ENCODE measurements at regions not wholly inside any gene's neighbourhood (a gene's known extent, or its start where the extent isn't known, plus 50 kb on each side); places are given as distances from the start of the nearest gene placed in this dataset.

- Mint-ChIP-seq H3K4me1 (ENCODE audit: low read depth) (no peaks in the 10 kb centered on the region), H3K27ac (no peak overlapping the region), H3K36me3 (ENCODE audit: low read depth) (no peaks in the 10 kb centered on the region; the same call in 1 of the 2 replicates), H3K27me3 (ENCODE audit: insufficient read depth) (no peaks in the 10 kb centered on the region), H3K9me3 (peaks cover 26% of the 10 kb centered on the region), H3K4me3 (no peak overlapping the region)
- DNase-seq = no peak
- no peak for TF ChIP-seq CTCF (IDR thresholded peaks at IDR 0.05)
These were observed 232.1 kb downstream of the BRD1 start for GRCh38 chr22:49595465-49596078.

GRCh38 chr22:49594078-49594477 lies 233.6 kb downstream of the BRD1 start:
- H3K27ac Mint-ChIP-seq = no peak overlapping the region
- no peaks in the 10 kb centered on the region; the same call in 1 of the 2 replicates for H3K36me3 Mint-ChIP-seq (ENCODE audit: low read depth)

GRCh38 chr22:49593509-49593908 lies 234.2 kb downstream of the BRD1 start:
- Mint-ChIP-seq H3K4me3 (no peak overlapping the region), H3K27ac (no peak overlapping the region), H3K36me3 (ENCODE audit: low read depth) (no peaks in the 10 kb centered on the region; the same call in 1 of the 2 replicates), H3K9me3 (peaks cover 30% of the 10 kb centered on the region), H3K27me3 (ENCODE audit: insufficient read depth) (no peaks in the 10 kb centered on the region; the same call in 1 of the 2 replicates), H3K4me1 (ENCODE audit: low read depth) (no peaks in the 10 kb centered on the region)
- no peak for DNase-seq
- no peak for TF ChIP-seq CTCF (IDR thresholded peaks at IDR 0.05)

More at GRCh38 chr22:49594078-49594477, 233.6 kb downstream of the BRD1 start:
- TF ChIP-seq CTCF (IDR thresholded peaks at IDR 0.05) = no peak
- Mint-ChIP-seq H3K4me3 (no peak overlapping the region), H3K4me1 (ENCODE audit: low read depth) (no peaks in the 10 kb centered on the region), H3K27me3 (ENCODE audit: insufficient read depth) (no peaks in the 10 kb centered on the region; the same call in 1 of the 2 replicates), H3K9me3 (peaks cover 27% of the 10 kb centered on the region)
- no peak for DNase-seq

GRCh38 chr22:49592780-49593501 lies 234.7 kb downstream of the BRD1 start:
- no peak for TF ChIP-seq CTCF (IDR thresholded peaks at IDR 0.05)
- no peak overlapping the region for H3K4me3 Mint-ChIP-seq
- H3K36me3 Mint-ChIP-seq (ENCODE audit: low read depth) = no peaks in the 10 kb centered on the region; the same call in 1 of the 2 replicates
- H3K9me3 Mint-ChIP-seq = peaks cover 35% of the 10 kb centered on the region
- no peak overlapping the region for H3K27ac Mint-ChIP-seq
- DNase-seq = no peak
- no peaks in the 10 kb centered on the region for H3K4me1 Mint-ChIP-seq (ENCODE audit: low read depth)
- no peaks in the 10 kb centered on the region; the same call in 1 of the 2 replicates for H3K27me3 Mint-ChIP-seq (ENCODE audit: insufficient read depth)

- no peak for DNase-seq
- Mint-ChIP-seq H3K4me1 (ENCODE audit: low read depth) (no peaks in the 10 kb centered on the region), H3K36me3 (ENCODE audit: low read depth) (peaks cover 5% of the 10 kb centered on the region; the same call in 1 of the 2 replicates), H3K27me3 (ENCODE audit: insufficient read depth) (no peaks in the 10 kb centered on the region; the same call in 1 of the 2 replicates), H3K27ac (no peak overlapping the region), H3K9me3 (peaks cover 47% of the 10 kb centered on the region), H3K4me3 (no peak overlapping the region)
- TF ChIP-seq CTCF (IDR thresholded peaks at IDR 0.05) = no peak
These were observed 236.7 kb downstream of the BRD1 start for GRCh38 chr22:49590851-49591445.
